HEK293T (cell line): ENCODE measurements at regions not wholly inside any gene's neighbourhood (a gene's known extent, or its start where the extent isn't known, plus 50 kb on each side); places are given as distances from the start of the nearest gene placed in this dataset.
A peak's percentile ranks its signal among the peaks of the same experiment; 100 is the strongest.

Source experiments
- CTCF ChIA-PET: fragments of 350-600 bp; formaldehyde crosslinking; extraction: SDS; loops from one replicate; lab custom pipeline; 2021; ENCODE audit warnings: antibody characterized with exemption, inconsistent platforms; lab: Yijun Ruan, JAX
- POLR2A ChIA-PET: fragments of 350-600 bp; formaldehyde crosslinking; extraction: SDS; loops from one replicate; lab custom pipeline; 2020; ENCODE audit warnings: antibody characterized with exemption, inconsistent platforms; lab: Yijun Ruan, JAX
- DNase-seq: peaks from one replicate; pipeline ENCODE4 v3.0.0; 2012; ENCODE audit warnings: mixed read lengths; ENCODE audit errors: extremely low spot score
- ARNT ChIP-seq: fragments of 450-650 bp; IDR thresholded peaks from 2 replicates; pipeline ENCODE4 v1.6.1; 2017; ENCODE audit warnings: mild to moderate bottlenecking
- BHLHE40 ChIP-seq: fragments of 450-650 bp; IDR thresholded peaks from 2 replicates; pipeline ENCODE4 v1.6.1; 2016; ENCODE audit warnings: mild to moderate bottlenecking, moderate library complexity, borderline replicate concordance
- CTBP1 ChIP-seq: fragments of 450-650 bp; IDR thresholded peaks from 2 replicates; pipeline ENCODE4 v1.6.1; 2016; ENCODE audit warnings: borderline replicate concordance
- ELF4 ChIP-seq: fragments of 450-650 bp; IDR thresholded peaks from 2 replicates; pipeline ENCODE4 v1.6.1; 2017; ENCODE audit warnings: antibody characterized with exemption
- FOXA1 ChIP-seq: fragments of 450-650 bp; IDR thresholded peaks from 2 replicates; pipeline ENCODE4 v1.6.1; 2016; ENCODE audit warnings: mild to moderate bottlenecking
- FOXK2 ChIP-seq: fragments of 450-650 bp; IDR thresholded peaks from 2 replicates; pipeline ENCODE4 v1.6.1; 2016; ENCODE audit warnings: mild to moderate bottlenecking
- FOXM1 ChIP-seq: fragments of 450-650 bp; IDR thresholded peaks from 2 replicates; pipeline ENCODE4 v1.6.1; 2017; ENCODE audit warnings: mild to moderate bottlenecking, borderline replicate concordance
- HDGF ChIP-seq: fragments of 450-650 bp; IDR thresholded peaks from 2 replicates; pipeline ENCODE4 v1.6.1; 2017; ENCODE audit warnings: antibody characterized with exemption, borderline replicate concordance
- L3MBTL2 ChIP-seq: fragments of 450-650 bp; conservative IDR thresholded peaks from 2 replicates; pipeline ENCODE4 v1.6.1; 2016; ENCODE audit warnings: mild to moderate bottlenecking
- LEF1 ChIP-seq: fragments of 450-650 bp; IDR thresholded peaks from 2 replicates; pipeline ENCODE4 v1.6.1; 2017; ENCODE audit warnings: mild to moderate bottlenecking, borderline replicate concordance
- NFRKB ChIP-seq: fragments of 450-650 bp; IDR thresholded peaks from 2 replicates; pipeline ENCODE4 v1.6.1; 2016; ENCODE audit warnings: mild to moderate bottlenecking, moderate library complexity
- PKNOX1 ChIP-seq: fragments of 450-650 bp; IDR thresholded peaks from 2 replicates; pipeline ENCODE4 v1.6.1; 2016
- SP1 ChIP-seq: fragments of 450-650 bp; IDR thresholded peaks from 2 replicates; pipeline ENCODE4 v1.6.1; 2017
- SUZ12 ChIP-seq: fragments of 450-650 bp; IDR thresholded peaks from 2 replicates; pipeline ENCODE4 v1.6.1; 2016; ENCODE audit warnings: mild to moderate bottlenecking
- TARDBP ChIP-seq: fragments of 450-650 bp; IDR thresholded peaks from 2 replicates; pipeline ENCODE4 v1.6.1; 2016
- ZNF384 ChIP-seq: fragments of 450-650 bp; IDR thresholded peaks from 2 replicates; pipeline ENCODE4 v1.6.1; 2016

GRCh38 chr1:110780600-110781484, 92.1 kb upstream of the CD53 start:
- TF ChIP-seq ZNF384 (no peak), SUZ12 (no peak), L3MBTL2 (no peak), PKNOX1 (no peak), ELF4 (no peak), NFRKB (no peak)
- ChIA-PET CTCF (interaction anchor here (0.6 to 2.2 kb wide), 15 partner anchors 8 to 1062 kb away, joined by 3 to 14 read pairs (median 4); partner anchors contain the start of gene KCNA2), POLR2A (no interaction called here)
- peak; percentile 85 for DNase-seq

- DNase-seq, result no peak
- TF ChIP-seq ARNT (no peak), FOXM1 (no peak)
- ChIA-PET POLR2A (no interaction called here), CTCF (interaction anchor here (0.7 to 2.2 kb wide), 5 partner anchors 14 to 173 kb away, joined by 5 to 14 read pairs (median 5); partner anchors contain the start of gene KCNA2)
Measured at GRCh38 chr1:110779636-110780035, 93.3 kb upstream of the CD53 start.

- DNase-seq, result no peak
- ChIA-PET POLR2A (no interaction called here), CTCF (interaction anchor here (0.7 kb wide), 2 partner anchors 75 to 173 kb away, joined by 3 to 5 read pairs; partner anchors contain the start of gene KCNA2)
- no peak for TF ChIP-seq TARDBP
- TF ChIP-seq NFRKB, result no peak
- no peak for TF ChIP-seq FOXA1
- no peak for TF ChIP-seq SUZ12
- no peak for TF ChIP-seq HDGF
- no peak for TF ChIP-seq ELF4
- no peak for TF ChIP-seq ARNT
- TF ChIP-seq ZNF384, result no peak
- TF ChIP-seq BHLHE40, result no peak
- TF ChIP-seq CTBP1, result no peak
- TF ChIP-seq FOXK2, result no peak
Measured at GRCh38 chr1:110778821-110779220, 94.1 kb upstream of the CD53 start.

GRCh38 chr1:110777228-110777627, 95.7 kb upstream of the CD53 start:
- TF ChIP-seq ARNT (no peak), HDGF (no peak), CTBP1 (no peak), FOXK2 (no peak), PKNOX1 (no peak), ZNF384 (no peak), FOXA1 (no peak), SUZ12 (no peak), TARDBP (no peak), ELF4 (no peak), NFRKB (no peak), BHLHE40 (no peak)
- CTCF ChIA-PET, result interaction anchor here (2.8 kb wide), 1 partner anchor 12 kb away, joined by 8 read pairs; no protein-coding TSS in a partner anchor
- POLR2A ChIA-PET, result no interaction called here
- no peak for DNase-seq

GRCh38 chr1:110774398-110774797, 98.5 kb upstream of the CD53 start:
- POLR2A ChIA-PET, result no interaction called here
- CTCF ChIA-PET, result interaction anchor here (1.6 kb wide), 1 partner anchor 8 kb away, joined by 7 read pairs; no protein-coding TSS in a partner anchor
- no peak for TF ChIP-seq HDGF
- TF ChIP-seq FOXK2, result no peak
- TF ChIP-seq NFRKB, result no peak
- no peak for TF ChIP-seq FOXA1
- TF ChIP-seq LEF1, result no peak
- TF ChIP-seq ZNF384, result no peak
- TF ChIP-seq L3MBTL2, result no peak
- TF ChIP-seq PKNOX1, result no peak
- TF ChIP-seq ELF4, result no peak
- no peak for TF ChIP-seq TARDBP
- TF ChIP-seq SUZ12, result no peak
- no peak for TF ChIP-seq SP1
- no peak for TF ChIP-seq BHLHE40
- TF ChIP-seq ARNT, result no peak
- no peak for TF ChIP-seq FOXM1
- DNase-seq, result no peak

- TF ChIP-seq LEF1, result no peak
- no peak for TF ChIP-seq CTBP1
- no peak for TF ChIP-seq PKNOX1
- TF ChIP-seq FOXK2, result no peak
- no peak for TF ChIP-seq ZNF384
- no peak for TF ChIP-seq FOXA1
- no peak for TF ChIP-seq SP1
- TF ChIP-seq HDGF, result no peak
- no peak for TF ChIP-seq ELF4
- no peak for TF ChIP-seq FOXM1
- TF ChIP-seq SUZ12, result no peak
- no peak for TF ChIP-seq NFRKB
- TF ChIP-seq TARDBP, result no peak
- no peak for TF ChIP-seq BHLHE40
- DNase-seq, result no peak
- ChIA-PET CTCF (interaction anchor here (1.6 kb wide), 1 partner anchor 8 kb away, joined by 7 read pairs; no protein-coding TSS in a partner anchor), POLR2A (no interaction called here)
Measured at GRCh38 chr1:110773813-110774212, 99.1 kb upstream of the KCNA3 start.
